ENCODE measurements at regions not wholly inside any gene's neighbourhood (a gene's known extent, or its start where the extent isn't known, plus 50 kb on each side); places are given as distances from the start of the nearest gene placed in this dataset.

- TF ChIP-seq CTCF (IDR thresholded peaks at IDR 0.05; ENCODE audit: low read depth, low read length) (no peak), EZH2phosphoT487 (IDR thresholded peaks at IDR 0.05; ENCODE audit: low read depth) (no peak)
These were observed 318.7 kb downstream of the CYP26B1 start for GRCh38 chr2:71829008-71829407.
